ENCODE measurements at regions not wholly inside any gene's neighbourhood (a gene's known extent, or its start where the extent isn't known, plus 50 kb on each side); places are given as distances from the start of the nearest gene placed in this dataset.

- no peak overlapping the region for H3K4me3 ChIP-seq
- DNase-seq (ENCODE audit: low spot score): no peak
- no peaks in the 10 kb centered on the region for H3K36me3 Mint-ChIP-seq
- peaks cover 3% of the 10 kb centered on the region for H3K4me1 ChIP-seq
- no peaks in the 10 kb centered on the region for H4K20me1 ChIP-seq (ENCODE audit: low read depth)
- no peaks in the 10 kb centered on the region for H3K27me3 ChIP-seq
- H3K27me3 Mint-ChIP-seq (ENCODE audit: insufficient read depth, low read depth): peaks cover 2% of the 10 kb centered on the region
- H3K9ac ChIP-seq: no peak overlapping the region
- H2AFZ ChIP-seq (replicated peaks): no peak overlapping the region
- H3F3A ChIP-seq (ENCODE audit: low read depth): no peaks in the 10 kb centered on the region
- no peaks in the 10 kb centered on the region for H3K36me3 ChIP-seq
- no peak overlapping the region for H3K4me3 Mint-ChIP-seq
- TF ChIP-seq EZH2 (IDR thresholded peaks at IDR 0.05) (no peak), EZH2phosphoT487 (IDR thresholded peaks at IDR 0.05) (no peak)
- TF ChIP-seq, protein P1, sequence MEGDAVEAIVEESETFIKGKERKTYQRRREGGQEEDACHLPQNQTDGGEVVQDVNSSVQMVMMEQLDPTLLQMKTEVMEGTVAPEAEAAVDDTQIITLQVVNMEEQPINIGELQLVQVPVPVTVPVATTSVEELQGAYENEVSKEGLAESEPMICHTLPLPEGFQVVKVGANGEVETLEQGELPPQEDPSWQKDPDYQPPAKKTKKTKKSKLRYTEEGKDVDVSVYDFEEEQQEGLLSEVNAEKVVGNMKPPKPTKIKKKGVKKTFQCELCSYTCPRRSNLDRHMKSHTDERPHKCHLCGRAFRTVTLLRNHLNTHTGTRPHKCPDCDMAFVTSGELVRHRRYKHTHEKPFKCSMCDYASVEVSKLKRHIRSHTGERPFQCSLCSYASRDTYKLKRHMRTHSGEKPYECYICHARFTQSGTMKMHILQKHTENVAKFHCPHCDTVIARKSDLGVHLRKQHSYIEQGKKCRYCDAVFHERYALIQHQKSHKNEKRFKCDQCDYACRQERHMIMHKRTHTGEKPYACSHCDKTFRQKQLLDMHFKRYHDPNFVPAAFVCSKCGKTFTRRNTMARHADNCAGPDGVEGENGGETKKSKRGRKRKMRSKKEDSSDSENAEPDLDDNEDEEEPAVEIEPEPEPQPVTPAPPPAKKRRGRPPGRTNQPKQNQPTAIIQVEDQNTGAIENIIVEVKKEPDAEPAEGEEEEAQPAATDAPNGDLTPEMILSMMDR (IDR thresholded peaks at IDR 0.05): no peak
- peaks cover 4% of the 10 kb centered on the region for H3K4me1 Mint-ChIP-seq
- H3K27ac Mint-ChIP-seq: no peak overlapping the region
- no peak overlapping the region for H3K27ac ChIP-seq
- H3K9me3 ChIP-seq (ENCODE audit: low read depth): no peaks in the 10 kb centered on the region
- H3K79me2 ChIP-seq (ENCODE audit: low read depth): no peaks in the 10 kb centered on the region
- H3K9me3 Mint-ChIP-seq: no peaks in the 10 kb centered on the region
- no peak overlapping the region for H3K4me2 ChIP-seq
Measured at GRCh38 chr1:233732206-233732605, 118.3 kb downstream of the KCNK1 start.

DNA sequence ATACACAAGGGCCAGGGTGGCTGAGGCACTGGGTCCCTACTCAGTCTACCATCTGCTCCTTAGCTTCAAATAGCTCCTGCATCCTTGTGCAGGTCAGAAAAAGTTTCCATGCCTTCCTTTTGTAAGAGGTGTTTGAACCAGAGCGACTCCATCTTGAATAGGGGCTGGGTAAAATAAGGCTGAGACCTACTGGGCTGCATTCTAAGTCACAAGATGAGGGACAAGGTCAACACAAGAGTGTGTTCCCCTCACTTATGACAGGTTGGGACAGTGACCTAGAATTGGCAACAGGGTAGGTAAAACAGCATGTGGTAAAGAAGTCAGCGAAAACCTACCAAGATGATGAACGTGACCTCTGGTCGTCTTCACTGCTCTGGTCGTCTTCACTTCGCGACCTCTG is 120.5 kb downstream of the KCNK1 start:
- Mint-ChIP-seq H3K36me3 (no peaks in the 10 kb centered on the region), H3K9me3 (peaks cover 4% of the 10 kb centered on the region), H3K4me3 (no peak overlapping the region), H3K4me1 (peaks cover 4% of the 10 kb centered on the region), H3K27me3 (ENCODE audit: insufficient read depth, low read depth) (peaks cover 4% of the 10 kb centered on the region), H3K27ac (no peak overlapping the region)
- H4K20me1 ChIP-seq (ENCODE audit: low read depth): no peaks in the 10 kb centered on the region
- no peak overlapping the region for H3K4me2 ChIP-seq
- H2AFZ ChIP-seq (replicated peaks): no peak overlapping the region
- H3K4me3 ChIP-seq: no peak overlapping the region
- no peak overlapping the region for H3K27ac ChIP-seq
- no peaks in the 10 kb centered on the region for H3K79me2 ChIP-seq (ENCODE audit: low read depth)
- TF ChIP-seq, protein P1 (IDR thresholded peaks at IDR 0.05): no peak
- TF ChIP-seq EZH2 (IDR thresholded peaks at IDR 0.05) (no peak), EZH2phosphoT487 (IDR thresholded peaks at IDR 0.05) (no peak)
- H3K9me3 ChIP-seq (ENCODE audit: low read depth): no peaks in the 10 kb centered on the region
- no peaks in the 10 kb centered on the region for H3K4me1 ChIP-seq
- H3K36me3 ChIP-seq: no peaks in the 10 kb centered on the region
- no peaks in the 10 kb centered on the region for H3K27me3 ChIP-seq
- H3K9ac ChIP-seq: no peak overlapping the region
- H3F3A ChIP-seq (ENCODE audit: low read depth): no peaks in the 10 kb centered on the region
- no peak for DNase-seq (ENCODE audit: low spot score)

DNA sequence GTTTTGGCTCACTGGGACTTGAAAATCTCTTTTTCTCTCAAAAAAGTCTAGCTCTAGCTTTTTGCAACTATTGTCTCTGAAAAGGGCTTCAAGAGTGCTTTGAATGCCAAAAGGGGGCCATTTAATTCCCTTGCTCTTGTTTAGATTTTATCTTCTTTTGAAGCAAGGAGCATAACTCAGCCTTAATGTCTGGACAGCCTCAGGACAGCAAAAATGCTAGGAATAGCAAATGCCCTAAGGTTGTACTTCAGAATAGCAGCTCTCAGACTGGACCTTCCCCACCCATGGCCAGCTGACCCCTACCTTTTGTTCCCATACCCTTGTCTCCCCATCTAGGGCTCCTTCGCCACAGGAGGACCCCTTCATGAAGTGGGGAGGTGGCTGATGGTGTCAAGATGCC is 121.4 kb downstream of the KCNK1 start:
- Histone ChIP-seq H3K79me2 (ENCODE audit: low read depth) (no peaks in the 10 kb centered on the region), H3K4me1 (no peaks in the 10 kb centered on the region), H3K9ac (no peak overlapping the region), H3K4me2 (no peak overlapping the region), H4K20me1 (ENCODE audit: low read depth) (no peaks in the 10 kb centered on the region), H3K36me3 (no peaks in the 10 kb centered on the region), H3K27me3 (no peaks in the 10 kb centered on the region), H3F3A (ENCODE audit: low read depth) (no peaks in the 10 kb centered on the region), H3K9me3 (ENCODE audit: low read depth) (no peaks in the 10 kb centered on the region), H2AFZ (replicated peaks) (no peak overlapping the region), H3K27ac (no peak overlapping the region), H3K4me3 (no peak overlapping the region)
- Mint-ChIP-seq H3K27me3 (ENCODE audit: insufficient read depth, low read depth) (peaks cover 4% of the 10 kb centered on the region), H3K4me3 (no peak overlapping the region), H3K36me3 (no peaks in the 10 kb centered on the region), H3K9me3 (peaks cover 4% of the 10 kb centered on the region), H3K4me1 (peaks cover 4% of the 10 kb centered on the region), H3K27ac (no peak overlapping the region)
- no peak for TF ChIP-seq EZH2phosphoT487 (IDR thresholded peaks at IDR 0.05)
- TF ChIP-seq, protein P1 (IDR thresholded peaks at IDR 0.05): no peak
- TF ChIP-seq EZH2 (IDR thresholded peaks at IDR 0.05): no peak
- DNase-seq (ENCODE audit: low spot score): no peak

Data from neural progenitor cell (in vitro differentiated cells).